Stromal cell of bone marrow (primary cell): ENCODE measurements at regions not wholly inside any gene's neighbourhood (a gene's known extent, or its start where the extent isn't known, plus 50 kb on each side); places are given as distances from the start of the nearest gene placed in this dataset.
"Not testable (repeated sequence)": the region's sequence is repeated elsewhere in the genome, so short reads cannot be mapped to it uniquely, and the experiment has no call there.

Source experiments
- DNase-seq: peaks from one replicate; pipeline ENCODE4 v3.0.0-alpha.2; 2012; ENCODE audit warnings: low read depth

DNA sequence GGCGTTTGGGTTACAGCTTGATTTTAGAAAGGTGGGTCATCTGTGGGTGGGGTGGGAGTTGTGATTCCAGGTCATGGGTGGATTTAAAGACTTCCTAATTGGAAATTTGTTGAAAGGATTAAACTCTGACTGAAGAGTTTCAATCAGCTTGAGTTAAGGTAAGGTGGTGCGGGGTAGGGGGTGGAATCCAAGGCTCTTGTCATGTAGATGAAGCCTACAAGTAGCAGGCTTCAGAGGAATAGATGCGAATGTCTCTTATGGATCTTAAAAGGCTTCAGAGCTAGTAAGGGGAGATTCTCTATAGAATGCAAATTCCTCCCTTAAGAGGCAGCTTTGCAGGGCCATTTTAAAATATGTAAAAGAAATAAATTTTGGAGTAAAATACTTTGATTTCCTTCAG, 645.3 kb downstream of the FRK start:
- DNase-seq: no peak

DNA sequence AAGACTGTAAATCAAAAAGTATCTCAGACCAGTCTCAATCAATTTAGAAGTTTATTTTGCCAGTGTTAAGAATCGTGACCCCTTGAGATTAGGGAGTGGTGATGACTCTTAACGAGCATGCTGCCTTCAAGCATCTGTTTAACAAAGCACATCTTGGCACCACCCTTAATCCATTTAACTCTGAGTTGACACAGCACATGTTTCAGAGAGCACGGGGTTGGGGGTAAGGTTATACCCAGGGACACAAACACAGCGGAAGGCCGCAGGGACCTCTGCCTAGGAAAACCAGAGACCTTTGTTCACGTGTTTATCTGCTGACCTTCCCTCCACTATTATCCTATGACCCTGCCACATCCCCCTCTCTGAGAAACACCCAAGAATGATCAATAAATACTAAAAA, 645.8 kb downstream of the FRK start:
- DNase-seq: not testable (repeated sequence)

DNA sequence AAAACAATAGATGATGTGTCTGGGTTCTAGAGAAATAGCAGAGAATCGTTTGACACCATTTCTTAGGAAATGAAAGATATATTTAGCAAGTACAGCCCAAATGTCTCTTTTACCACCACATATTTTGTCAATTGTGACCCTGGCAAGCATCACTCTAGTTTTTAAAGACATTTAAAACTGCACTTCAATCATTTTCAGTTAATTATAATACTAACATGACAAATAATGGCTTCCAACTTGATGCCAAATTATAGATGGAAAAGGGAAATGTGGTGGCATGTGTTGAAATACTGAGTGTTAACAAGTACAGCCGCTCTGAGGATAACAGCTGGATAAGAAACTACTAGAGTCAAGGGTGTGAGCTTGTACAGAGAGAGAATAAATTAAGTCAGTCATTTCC, 648.9 kb downstream of the FRK start:
- DNase-seq: no peak

DNA sequence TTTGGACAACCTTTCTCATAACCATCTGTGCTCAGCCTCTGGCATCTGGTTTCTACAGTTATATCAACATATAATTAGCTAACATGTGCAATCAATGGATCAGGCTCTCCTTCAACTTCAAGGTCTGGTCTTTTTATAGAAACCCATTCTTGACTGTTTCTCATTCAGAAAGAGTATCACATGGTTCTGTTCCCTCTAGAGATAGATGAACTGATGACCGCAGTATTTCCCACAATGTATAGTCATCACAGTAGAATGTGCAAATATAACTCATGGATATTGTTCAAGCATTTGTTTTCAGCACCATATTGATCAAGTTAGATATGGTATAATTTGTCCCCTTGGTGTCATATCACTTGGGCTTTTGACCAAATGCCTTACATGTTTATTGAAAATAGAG, 656.2 kb downstream of the FRK start:
- DNase-seq: no peak

DNA sequence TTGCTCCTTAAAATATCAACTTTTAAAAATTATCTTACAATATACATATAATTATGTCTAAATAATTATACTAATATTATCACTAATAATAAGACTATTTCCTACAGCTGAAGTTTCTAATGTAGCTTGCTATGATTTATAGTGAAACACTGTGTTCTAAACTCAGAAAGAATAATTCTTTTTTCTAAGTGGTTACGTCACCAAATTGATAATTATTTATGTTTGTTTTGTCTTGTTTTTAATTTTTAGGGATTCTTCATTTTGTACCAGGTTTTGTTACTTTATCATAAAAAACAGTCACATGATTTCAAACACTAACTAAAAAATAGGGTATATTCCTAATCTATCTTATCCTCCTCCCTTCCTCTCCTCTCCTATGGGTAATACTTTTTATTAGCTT, 662.1 kb downstream of the FRK start:
- no peak for DNase-seq

DNA sequence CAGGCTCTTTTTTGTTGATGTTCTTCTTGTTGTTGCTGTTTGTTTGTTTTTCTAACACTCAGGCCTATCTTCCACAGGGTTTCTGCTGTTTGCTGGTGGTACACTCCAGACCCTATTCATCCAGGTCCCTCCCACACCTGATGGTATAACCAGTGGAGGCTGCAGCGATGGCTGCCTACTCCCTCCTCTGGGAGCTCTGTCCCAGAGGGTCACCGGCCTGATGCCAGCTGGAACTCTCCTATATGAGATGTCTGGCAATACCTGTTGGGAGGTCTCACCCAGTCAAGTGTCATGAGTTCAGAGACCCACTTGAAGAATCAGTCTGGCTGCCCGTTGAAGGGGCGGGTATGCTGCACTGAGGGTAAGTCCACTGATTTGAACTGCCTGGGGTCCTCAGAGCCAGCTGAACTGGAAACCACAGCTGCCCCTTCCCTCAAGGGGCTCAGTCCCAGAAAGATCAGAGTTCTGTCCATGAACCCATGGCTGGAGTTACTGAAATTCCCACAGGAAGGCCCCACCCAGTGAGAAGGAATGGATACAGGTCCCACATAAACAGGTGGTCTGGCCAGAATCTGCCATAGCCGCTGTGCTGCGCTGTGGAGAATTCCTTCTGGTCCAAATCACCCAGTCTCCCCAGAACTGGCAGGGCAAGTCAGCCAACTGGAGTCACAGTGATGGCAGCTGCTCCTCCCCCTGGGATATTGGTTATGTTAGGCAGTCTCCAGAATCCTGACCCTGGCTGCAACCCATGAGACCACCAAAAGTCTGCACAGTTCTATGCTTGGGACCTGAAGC, 664.4 kb downstream of the FRK start:
- no peak for DNase-seq

DNA sequence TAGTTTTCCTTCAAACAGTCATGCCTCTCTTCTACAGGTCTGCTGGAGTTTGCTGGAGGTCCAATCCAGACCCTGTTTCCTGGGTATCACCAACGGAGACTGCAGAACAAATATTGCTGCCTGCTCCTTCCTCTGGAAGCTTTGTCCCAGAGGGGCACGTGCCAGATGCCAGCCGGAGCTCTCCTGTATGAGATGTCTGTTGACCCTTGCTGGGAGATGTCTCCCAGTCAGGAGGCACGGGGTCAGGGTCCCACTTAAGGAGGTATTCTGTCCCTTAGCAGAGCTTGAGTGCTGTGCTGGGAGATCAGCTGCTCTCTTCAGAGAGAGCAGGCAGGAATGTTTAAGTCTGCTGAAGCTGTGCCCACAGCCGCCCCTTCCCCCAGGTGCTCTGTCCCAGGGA, 666.9 kb downstream of the FRK start:
- DNase-seq: no peak

DNA sequence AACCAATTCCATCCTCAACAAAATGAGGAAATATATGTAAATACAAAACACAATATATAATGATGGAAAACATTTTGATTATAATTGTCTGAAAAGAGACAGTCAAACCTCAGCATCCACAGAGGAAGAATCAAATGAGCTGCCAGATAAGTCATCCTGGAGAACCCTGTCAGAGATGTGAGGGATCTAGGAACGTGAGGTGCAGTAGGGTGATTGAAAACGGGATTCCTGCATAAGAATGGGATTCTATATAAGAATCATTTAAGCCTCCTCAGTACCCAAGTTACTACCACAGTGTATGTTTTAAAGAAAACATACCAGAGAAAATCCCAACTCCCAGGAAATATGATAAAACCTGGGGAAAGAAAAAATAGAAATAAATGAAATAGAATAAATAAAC, 690.5 kb downstream of the FRK start:
- DNase-seq: no peak

DNA sequence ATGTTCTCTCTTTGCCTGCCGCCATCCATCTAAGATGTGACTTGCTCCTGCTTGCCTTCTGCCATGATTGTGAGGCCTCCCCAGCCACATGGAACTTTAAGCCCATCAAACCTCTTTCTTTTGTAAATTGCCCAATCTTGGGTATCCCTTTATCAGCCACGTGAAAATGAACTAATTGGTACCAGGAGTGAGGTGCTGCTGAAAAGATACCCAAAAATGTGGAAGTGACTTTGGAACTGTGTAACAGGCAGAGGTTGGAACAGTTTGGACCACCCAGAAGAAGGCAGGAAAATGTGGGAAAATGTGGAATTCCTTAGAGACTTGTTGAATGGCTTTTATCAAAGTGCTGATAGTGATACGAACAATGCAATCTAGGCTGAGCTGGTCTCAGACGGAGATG, 694.9 kb downstream of the FRK start:
- no peak for DNase-seq

DNA sequence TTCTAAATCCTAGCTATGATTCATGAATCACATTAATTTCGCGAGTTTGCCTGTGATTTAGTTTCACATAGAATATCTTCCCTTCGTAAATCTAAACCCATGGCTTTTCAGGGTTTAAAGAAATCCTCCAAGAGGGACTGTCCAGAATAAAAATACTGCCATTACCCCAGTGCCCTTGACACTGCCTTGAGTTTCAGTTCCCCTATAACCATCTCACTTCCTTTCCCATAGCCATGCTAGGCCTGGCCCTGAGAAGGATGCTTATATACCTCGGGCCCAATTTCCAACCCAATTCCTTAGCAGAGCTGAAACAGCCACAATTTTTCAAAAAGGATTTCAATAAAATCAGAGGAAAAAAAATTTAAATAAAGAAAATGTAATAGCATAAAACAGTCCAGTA, 697.3 kb downstream of the FRK start:
- DNase-seq: no peak

DNA sequence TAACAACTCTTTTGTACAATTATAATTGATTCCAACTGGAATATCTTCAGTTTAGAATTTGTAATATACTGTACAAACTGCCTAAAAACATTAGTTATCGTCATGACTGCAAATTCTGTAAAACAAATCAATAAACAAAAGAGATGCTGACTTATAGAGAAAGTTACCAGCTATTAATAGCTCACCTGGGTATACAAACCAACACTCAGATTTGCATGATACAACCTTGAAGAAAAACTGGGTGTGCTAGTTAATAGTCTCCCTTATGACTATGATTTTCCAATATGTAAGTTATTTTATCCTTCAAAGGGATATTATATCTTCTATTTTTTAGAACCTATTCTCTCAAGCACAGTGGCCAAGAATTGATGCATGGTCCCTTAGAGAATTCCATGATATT, 698.5 kb downstream of the FRK start:
- no peak for DNase-seq

DNA sequence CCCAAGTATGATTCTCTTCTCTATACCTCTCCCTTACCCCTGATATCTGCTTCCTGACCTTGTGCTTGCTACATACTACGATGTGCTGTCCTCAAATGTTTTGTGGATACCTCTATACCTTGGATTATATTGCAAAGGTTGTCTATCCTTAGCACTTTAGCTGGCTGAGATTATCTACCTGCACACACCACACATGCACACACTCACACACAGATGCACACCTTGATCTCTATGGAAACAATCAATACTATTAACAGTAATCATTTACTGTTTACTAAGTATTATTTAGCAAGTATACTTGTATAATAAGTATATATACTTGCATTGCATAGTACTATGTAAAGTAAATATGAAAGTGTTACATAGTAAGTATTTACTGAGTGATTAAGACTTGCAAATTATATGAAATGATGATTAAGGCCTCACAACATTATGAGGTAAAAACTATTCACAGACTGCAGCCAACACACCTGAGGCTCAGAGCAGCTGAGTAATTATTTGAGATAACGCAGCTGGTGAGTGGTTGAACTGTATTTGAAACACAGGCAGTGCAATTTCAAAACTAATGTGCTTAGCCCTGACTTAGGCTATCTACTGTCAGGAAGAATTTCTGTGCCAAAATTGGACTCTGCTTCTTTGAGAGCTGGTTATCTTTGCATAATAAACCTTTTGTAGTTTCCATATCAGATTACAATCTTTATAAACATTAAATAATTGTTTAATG, 699.9 kb downstream of the FRK start:
- DNase-seq: no peak

DNA sequence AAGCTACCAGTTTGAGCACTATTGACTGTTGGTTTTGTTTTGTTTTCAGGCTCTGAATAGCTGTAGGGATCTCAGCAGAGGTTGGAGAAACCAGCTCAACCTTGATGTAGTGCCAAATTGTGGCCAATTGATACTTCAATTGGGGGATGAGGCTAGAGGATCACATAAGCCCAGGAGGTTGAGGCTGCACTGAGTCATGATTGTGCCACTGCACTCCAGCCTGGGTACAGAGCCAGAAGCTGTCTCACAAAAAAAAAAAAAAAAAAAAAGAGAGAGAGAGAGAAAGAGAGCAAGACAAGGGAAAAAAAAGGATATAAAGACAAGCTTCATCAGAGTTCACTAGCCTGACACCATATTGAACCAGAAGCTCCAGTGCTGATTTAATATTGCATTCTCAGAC, 702.1 kb downstream of the FRK start:
- DNase-seq: peak; percentile 1

DNA sequence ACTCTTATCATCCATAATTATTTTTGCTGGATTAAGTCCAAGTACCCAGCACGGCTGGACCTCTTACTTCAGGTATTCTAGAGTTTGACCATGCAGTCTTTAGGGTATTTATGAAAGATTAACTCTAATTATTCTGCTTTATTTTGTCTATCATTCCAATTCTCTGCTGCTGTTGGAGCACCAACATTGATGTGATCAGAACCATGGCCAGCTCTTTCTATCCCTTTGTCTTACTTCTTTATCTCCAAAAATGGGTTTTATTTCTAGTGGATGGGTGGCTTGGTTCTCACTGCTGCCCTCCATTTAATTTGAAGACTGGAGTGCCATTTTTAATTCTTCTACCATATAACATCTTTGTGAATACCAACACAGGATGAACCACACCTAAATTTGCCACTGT, 704.3 kb downstream of the FRK start:
- DNase-seq: no peak

DNA sequence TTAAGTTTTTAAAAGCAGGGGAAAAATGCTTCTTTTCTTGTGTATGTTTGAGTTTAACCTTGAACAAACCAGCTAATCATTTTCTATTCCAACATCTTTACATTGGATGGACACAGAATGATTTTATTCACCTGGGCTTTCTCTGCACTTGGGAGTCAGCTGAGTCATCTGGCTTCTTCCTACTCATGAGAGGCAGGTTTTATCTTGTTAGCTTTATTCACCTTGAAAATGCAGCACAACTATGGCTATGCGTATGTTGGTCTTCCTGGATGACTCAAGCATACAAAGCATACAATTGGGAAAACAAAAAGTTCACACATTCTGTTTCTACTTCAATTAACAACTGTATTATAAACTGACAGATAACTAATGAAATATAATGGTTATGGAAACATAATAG, 737.7 kb downstream of the FRK start:
- DNase-seq: no peak

DNA sequence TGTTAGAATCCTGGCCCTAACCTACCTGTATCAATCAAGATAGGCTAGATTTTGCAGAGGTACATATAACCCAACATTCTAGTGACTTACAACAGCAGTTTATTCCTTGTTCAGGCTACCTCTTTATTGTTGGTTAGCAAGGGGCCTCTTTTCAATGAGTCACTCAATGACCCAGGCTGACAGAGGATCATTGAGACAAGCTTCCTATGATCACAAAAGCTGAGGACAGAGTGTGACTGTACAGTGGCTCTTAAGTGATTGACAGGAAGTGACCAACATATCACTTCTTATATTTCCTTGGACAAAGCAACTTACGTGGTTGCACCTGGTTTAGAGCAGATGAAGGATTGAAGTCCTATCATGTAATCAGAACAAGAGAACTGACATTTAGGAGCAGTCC, 740.9 kb downstream of the FRK start:
- no peak for DNase-seq

DNA sequence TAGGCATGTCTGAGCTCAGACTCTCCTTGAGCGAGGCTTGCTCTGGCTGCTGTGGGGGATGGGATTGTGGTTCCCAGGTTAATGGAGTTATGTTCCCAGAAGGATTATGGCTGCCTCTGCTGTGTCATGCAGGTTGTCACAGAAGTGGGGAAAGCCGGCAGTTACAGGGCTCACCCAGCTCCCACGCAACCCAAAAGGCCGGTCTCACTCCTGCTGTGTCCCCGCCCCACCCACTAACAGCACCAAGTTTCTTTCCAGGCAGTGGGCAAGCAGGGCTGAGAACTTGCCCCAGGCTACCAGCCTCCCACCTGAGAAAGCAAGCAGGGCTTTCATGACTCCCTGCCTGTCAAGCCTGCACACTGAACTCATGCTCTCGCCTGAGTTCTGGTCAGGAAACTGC, 750.5 kb downstream of the FRK start:
- DNase-seq: no peak

DNA sequence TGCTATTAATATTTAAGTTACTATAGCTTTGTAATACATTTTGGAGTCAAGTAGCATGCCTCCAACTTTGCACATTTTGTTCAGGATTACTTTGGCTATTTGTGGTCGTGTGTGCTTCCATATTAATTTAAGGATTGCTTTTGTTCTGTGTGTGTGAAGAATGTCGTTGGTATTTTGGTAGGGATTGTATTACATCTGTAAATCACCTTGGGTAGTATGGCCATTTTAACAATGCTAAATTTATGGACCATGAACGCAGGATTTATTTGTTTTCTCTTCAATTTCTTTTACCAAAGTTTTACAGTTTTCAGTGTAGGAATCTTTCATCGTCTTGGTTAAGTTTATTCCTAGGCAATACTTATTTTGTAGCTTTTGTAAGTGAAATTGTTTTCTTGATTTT, 758.0 kb downstream of the FRK start:
- DNase-seq: no peak

DNA sequence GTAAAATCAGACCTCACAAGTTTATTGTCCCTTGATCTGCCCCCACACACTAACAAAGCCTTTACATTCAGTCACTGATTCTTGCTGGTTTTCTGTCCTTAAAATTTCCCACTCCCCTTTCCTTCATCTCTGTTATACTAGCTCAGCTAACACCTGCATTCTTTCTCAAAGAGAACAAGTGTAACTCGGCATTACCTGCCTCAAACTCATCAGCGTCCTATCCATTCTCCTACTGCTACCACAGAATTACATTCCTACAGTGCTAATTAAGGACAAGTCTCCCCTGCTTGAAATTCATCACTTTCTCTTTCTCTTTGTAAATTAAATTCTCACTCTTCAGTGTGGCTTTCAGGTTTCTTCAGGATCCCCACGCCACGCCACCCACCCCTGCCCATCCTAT, 773.2 kb downstream of the FRK start:
- no peak for DNase-seq

DNA sequence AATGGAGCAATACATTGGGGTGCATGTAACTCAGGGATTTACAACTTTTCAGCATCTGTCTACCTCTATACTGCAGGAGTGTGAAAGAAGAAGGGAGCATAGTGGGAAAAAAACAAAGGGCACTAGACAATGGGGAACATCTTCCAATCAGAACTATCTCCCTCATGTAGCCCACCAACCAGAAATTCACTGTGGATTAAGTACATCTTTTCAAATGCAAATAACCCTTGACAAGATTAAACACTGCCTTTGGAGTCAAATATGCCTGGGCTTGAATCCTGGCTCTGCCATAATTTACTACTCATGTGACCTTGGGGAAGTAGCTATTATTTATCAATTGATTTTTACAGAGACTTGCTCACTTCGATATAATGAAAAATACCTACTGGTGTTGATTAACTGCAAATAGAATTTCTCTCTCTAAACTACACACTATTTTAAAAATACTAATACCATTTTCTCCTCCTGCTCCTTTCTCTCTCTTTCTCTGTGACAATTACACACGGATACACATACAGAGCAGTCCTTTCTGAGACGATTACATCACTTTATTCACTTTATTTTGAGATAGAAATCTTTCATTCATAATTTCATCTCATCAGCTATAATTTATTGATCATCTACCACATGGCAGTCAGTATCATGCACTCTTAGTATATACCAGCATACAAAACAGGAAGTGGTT, 783.7 kb downstream of the FRK start:
- no peak for DNase-seq

DNA sequence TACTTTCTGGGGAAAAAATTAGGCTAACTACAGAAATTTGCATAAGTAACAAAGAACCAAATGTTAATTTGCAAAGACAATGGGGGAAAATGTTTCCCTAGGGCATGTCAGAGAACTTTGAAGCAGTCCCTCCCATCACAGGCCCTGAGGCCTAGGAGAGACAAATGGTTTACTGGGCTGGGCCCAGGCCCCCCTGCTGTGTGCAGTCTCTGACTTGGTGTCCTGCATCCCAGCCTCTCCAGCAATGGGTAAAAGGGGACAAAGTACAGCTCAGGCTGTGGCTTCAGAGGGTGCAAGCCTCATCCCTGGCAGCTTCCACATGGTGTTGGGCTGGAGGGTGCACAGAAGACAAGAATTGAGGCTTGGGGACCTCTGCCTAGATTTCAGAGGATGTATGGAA, 788.4 kb downstream of the FRK start:
- no peak for DNase-seq

DNA sequence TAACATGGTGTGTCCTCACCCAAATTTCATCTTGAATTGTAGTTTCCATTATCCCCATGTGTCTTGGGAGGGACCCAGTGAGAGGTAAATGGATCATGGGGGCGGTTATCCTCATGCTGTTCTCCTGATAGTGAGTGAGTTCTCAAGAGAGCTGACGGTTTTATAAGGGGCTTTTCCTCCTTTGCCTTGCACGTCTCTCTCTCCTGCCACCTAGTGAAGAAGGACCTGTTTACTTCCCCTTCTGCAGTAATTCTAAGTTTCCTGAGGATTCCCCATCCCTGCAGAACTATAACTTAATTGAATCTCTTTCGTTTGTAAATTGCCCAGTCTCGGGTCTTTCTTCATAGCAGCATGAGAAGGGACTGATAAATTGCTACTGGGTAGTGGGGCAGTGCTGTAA, 789.3 kb downstream of the FRK start:
- no peak for DNase-seq

DNA sequence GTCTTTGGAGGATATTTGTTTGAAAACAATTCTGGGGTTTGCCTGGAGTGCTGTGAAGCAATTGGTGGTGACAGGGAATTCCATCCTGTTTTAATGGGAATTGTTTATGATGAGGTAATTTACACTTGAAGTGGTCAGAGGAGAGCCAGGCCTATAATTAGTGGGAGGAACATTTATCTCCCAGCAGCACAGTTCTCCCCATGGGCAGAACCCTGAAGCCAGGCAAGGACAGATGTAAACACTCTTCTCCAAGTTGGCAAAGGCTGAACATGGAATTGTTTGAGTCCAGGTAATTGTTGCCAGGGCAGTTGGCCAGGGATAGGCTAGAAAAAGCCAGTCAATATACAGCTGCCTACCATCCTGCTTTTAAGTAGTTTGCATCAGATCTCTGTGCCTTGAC, 789.7 kb downstream of the FRK start:
- no peak for DNase-seq
